HL-60 (cell line): ENCODE measurements at regions not wholly inside any gene's neighbourhood (a gene's known extent, or its start where the extent isn't known, plus 50 kb on each side); places are given as distances from the start of the nearest gene placed in this dataset.

Experiments used
- CTCF ChIP-seq: IDR thresholded peaks from one replicate; pipeline ENCODE4 v1.5.1; 2011; ENCODE audit warnings: low read length, control low read depth, inconsistent platforms; ENCODE audit not compliant: insufficient read depth
- GABPA ChIP-seq: IDR thresholded peaks from 2 replicates; pipeline ENCODE4 v1.6.1; 2012; ENCODE audit warnings: low read depth

GRCh38 chr11:70842701-70843100 lies 409.7 kb downstream of the SHANK2 start:
- no peak for TF ChIP-seq CTCF
- TF ChIP-seq GABPA = no peak
